ENCODE measurements at regions not wholly inside any gene's neighbourhood (a gene's known extent, or its start where the extent isn't known, plus 50 kb on each side); places are given as distances from the start of the nearest gene placed in this dataset.

- no peak for TF ChIP-seq CTCF (IDR thresholded peaks at IDR 0.05 in 4 of 5, conservative IDR thresholded peaks at IDR 0.05 in 1 of 5)
- TF ChIP-seq POLR2A (IDR thresholded peaks at IDR 0.05), result no peak
Measured at GRCh38 chr16:35750157-35750689, 2290.8 kb downstream of the TP53TG3F start.

All from gastrocnemius medialis (tissue), 4 donors.